Midbrain (tissue), 1 donor: ENCODE measurements at regions not wholly inside any gene's neighbourhood (a gene's known extent, or its start where the extent isn't known, plus 50 kb on each side); places are given as distances from the start of the nearest gene placed in this dataset.
"Not testable (repeated sequence)": the region's sequence is repeated elsewhere in the genome, so short reads cannot be mapped to it uniquely, and the experiment has no call there.

Experiments
- DNase-seq: peaks from one replicate; lab custom pipeline; 2025; lab: John Stamatoyannopoulos, UW

DNA sequence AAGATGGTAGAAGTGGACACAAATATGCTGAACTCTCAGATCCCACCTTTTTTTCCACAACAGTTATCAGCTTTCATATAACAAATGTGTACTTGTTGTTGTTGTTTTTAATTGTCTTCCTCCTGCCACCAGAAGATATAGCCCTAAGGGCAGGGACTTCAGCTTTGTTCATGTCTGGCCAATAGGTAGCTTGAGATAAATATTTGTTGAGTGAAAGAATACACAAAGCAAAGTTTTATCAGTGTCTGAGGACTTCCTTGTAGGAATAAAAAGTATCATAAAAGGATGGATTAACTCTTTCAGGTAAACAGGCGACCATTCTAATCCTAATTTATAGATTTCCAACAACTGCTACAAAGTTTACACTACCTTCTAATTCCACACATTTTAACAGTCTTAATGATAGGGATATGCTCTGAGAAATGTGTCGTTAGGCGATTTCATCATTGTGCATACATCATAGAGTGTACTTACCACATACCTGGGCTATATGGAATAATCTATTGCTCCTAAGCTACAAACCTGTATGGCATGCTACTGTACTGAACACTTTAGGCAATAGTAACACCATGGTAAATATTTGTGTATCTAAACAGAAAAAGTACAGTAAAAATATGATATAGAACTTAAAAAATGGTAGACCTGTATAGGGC, 186.1 kb downstream of the ATOH1 start:
- DNase-seq: no peak

DNA sequence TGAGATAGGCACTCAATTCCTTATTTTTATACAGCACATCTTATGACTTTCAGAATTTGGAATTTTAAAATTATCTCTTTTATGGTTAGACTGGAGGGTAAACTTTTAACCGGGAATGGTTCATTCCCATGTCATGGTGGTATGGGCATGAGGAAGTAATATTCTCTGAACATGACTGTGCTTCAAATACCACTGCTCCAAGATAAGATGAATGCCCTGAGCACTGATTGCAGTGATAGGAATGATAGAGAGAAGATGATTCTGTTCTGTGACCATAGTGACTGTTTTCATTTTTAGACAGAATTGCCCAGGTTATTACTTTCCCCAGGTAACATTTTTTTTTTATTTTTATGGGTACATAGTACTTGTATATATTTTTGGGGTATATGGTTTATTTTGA, 187.4 kb downstream of the ATOH1 start:
- no peak for DNase-seq

DNA sequence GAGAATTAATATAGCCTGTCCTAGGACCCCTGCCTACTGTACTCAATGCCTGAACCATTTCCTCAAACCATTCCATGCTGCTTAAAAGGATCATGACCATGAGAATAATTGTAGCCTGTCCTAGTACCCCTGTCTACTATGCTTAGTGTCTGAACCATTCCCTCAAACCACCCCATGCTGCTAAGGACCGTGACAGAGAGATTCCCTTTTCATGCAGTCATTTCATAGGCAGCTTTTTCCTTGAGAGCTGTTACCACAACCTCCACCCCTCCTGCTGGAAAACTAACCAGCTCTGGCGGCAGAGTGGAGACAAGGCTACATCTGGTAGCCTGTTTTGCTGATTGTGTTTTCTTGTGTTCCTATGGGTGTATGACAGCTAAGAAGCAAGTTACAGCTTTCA, 174.9 kb upstream of the SMARCAD1 start:
- no peak for DNase-seq

DNA sequence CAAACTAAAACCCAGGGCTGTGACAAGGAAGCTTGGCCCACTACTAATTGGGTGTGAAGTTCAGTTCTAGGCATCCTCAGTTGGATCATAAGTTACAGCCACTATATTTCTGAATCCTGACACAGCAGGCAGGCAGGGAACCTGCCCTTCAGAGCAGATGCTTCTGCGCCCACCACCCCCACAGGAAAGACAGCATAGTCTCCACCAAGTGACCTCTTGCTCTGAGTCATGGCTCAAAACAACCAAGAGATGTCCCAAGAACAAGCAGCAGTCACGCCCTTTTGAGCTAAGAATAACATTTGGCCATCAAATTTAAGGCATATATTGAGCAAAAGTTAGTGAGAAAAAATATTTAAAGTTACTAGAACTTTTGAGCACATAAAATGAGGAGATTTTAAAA, 170.7 kb upstream of the SMARCAD1 start:
- DNase-seq: no peak

DNA sequence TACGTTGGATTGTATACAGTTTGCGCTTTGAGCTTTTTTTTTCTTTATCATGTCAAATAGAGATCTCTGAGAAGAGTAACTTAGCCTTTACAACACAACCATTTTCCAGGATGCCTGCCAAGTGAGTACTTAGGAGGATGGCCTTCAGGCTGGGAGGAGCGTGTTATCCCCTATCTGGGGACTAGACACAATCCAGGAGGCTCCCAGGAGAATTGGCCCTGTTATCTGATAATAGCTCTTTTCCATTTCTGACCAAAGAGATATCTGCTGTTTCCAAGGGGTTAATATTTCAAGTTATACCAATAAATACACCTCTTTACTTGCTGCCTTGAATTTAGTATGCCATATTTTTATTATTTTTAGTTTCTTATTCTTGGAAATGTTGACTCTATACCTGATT, 169.5 kb upstream of the SMARCAD1 start:
- no peak for DNase-seq

DNA sequence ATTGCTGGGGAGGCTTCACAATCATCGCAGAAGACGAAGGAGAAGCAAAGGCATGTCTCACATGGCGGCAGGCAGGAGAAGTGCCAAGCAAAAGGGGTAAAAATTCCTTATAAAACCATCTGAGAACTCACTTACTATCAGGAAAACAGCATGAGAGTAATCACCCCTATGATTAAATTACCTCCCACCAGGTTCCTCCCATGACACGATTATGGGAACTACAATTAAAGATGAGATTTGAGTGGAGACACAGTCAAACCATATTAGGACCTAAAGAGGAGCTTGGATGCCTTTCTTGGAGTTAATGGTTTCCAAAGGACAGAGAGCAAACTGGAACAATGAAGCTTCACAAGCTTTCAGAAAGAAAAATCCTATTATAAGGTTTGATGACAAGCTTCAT, 168.4 kb upstream of the SMARCAD1 start:
- DNase-seq: no peak

DNA sequence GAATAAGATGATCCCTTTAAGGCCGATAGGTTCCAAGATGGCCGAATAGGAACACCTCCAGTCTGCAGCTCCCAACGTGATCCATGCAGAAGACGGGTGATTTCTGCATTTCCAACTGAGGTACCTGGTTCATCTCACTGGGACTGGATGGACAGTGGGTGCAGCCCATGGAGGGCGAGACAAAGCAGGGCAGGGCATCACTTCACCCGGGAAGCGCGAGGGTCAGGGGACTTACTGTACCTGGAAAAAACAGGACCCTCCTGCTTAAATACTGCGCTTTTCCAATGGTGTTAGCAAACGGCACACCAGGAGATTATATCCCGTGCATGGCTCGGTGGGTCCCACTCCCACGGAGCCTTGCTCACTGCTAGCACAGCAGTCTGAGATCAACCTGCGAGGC, 163.2 kb upstream of the SMARCAD1 start:
- DNase-seq: not testable (repeated sequence)

DNA sequence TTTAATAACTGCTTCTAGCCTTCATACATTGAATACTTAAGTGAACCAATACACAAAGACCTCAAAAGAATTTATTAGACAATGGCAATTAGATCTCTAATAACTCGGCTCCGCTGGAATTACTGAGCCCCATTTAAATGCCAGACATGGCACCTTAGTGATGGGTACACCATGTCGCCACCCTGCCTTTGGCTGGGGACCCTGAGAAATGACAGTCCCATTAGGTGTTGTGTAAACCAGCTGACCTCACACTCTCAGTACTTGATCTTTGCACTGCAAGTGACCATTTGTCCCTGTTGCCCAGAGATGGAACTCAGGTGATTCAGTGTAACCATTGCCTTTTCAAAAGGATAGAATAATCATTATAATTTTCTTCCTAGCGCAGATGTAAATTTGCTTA, 144.6 kb upstream of the SMARCAD1 start:
- DNase-seq: no peak

DNA sequence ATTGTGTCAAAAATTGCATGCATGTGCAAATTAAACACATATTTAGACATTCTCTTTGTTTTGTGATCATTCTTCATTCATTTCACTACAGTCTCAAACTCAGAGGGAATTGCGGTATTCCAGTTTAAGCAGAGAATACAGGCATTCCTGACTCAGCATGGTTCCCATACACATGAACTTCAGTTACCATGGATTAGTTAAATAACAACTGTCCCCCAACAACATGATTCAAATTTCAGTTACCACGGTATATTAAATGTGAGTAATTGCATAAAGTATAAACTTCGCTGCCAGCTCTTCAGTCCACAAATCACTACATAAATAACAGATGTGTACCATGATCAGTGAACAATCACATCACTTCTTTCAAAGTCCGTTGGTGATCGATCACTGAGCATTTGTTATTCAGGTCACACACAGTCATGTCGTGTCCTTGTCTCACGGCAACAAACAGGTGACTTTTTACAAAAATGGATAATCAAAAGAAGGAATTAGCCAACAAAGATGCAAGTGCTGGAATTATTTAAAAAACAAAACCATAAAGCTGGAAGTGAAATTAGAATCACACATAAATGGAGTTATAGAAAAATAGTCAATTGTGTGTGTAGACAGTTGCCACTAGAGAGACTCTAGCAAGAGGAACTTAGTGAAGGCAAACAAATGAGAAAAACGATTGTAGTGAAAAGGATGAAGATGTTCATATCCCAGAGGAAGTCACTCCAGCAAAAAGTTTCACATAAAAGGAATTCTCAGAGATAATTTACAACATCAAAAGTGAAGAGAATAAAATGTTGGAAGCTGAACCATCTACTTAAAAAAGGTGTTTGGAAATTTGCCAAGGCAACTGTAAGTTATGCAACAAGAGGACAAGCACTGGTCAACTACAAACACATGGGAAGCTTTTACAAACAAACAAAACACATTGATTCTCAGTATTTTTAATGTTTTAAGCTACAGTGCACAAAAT, 138.6 kb upstream of the SMARCAD1 start:
- no peak for DNase-seq

DNA sequence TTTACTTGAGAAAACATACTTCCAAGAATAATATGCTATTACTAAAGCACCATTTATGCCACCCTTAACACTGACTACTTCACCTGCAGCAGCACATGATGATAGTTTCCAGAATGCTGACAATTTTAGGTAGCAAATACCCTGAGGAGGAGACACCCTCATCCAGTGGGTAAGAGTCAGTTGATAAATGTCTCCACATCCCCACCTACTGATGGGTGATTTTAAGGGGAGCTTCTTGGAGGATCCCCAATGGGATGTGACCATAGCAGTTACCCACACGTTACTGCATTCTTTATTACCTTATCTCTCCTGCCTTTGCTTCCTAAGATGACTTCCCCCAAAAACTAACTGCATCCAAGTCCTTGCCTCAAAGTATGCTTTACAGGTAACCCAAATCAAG, 131.2 kb upstream of the SMARCAD1 start:
- DNase-seq: no peak

DNA sequence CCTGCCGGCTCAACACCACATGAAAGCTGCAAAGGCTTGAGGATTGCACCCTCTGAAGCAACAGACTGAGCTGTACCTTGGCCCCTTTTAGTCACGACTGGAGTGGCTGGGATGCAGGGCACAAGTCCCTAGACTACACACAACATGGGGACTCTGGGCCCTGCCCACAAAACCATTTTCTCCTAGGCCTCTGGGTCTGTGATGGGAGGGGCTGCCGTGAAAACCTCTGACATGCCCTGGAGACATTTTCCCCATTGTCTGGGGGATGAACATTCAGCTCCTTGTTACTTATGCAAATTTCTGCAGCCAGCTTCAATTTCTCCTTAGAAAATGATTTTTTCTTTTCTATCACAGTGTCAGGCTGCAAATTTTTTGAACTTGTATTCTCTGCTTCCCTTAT, 123.5 kb upstream of the SMARCAD1 start:
- no peak for DNase-seq

DNA sequence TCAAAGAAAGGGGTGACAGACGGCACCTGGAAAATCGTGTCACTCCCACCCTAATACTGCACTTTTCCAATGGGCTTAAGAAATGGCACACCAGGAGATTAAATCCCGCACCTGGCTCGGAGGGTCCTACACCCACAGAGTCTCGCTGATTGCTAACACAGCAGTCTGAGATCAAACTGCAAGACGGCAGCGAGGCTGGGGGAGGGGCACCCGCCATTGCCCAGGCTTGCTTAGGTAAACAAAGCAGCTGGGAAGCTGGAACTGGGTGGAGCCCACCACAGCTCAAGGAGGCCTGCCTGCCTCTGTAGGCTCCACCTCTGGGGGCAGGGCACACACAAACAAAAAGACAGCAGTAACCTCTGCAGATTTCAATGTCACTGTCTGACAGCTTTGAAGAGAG, 108.5 kb upstream of the SMARCAD1 start:
- DNase-seq: not testable (repeated sequence)

DNA sequence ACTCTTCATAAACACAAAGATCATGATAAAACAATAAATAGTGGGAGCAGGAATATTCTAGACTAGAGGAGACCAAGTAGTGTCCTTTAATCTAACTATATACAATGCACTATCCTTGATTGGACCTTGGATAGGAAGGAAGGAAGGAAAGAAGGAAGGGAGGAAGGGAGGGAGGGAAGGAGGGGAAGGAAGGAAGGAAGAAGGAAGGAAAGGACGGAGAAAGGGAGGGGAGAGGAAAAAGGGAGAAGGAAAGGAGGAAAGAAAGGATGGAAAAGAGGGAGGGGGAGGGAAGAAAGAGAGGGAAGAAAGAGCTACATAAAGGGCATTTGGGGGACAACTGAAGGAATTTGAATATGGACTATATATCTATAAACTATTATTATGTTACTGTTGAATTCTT, 95.0 kb upstream of the SMARCAD1 start:
- no peak for DNase-seq

DNA sequence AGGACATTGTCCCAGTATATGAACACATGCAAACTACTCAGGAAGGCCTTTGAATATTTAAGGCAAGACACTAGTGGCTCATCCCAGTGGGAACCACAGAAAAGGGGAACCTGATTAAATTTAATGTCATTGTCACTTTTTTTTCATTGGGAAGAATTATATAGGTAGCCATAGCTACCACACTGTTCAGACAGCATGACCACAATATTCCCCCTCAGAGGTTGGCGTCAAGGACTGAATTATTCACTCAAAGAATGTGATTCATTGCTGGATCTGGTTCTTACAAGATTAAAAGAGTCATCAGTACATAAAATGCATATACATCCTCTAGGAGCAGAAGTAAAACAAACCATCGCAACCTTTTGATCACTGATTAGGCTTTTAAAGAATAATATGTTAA, 92.0 kb upstream of the SMARCAD1 start:
- no peak for DNase-seq

DNA sequence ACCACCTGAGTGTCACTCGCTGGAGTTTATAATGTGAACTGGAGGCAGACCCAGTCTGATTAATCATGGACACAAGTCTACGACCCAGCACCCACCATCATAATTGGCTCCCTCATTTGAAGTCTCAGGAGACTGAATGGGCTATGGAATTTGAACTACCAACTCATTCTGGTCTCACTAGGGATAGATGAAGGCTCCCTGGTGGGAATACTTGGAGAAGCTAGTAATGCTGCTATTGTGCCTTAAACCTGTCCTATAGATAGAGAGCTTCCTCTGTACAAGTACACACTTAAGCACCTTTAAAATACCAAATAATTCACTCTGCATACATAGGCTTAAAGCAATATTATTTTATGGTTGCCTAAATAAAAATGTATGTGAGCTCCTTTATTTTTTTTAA, 90.8 kb upstream of the SMARCAD1 start:
- no peak for DNase-seq

DNA sequence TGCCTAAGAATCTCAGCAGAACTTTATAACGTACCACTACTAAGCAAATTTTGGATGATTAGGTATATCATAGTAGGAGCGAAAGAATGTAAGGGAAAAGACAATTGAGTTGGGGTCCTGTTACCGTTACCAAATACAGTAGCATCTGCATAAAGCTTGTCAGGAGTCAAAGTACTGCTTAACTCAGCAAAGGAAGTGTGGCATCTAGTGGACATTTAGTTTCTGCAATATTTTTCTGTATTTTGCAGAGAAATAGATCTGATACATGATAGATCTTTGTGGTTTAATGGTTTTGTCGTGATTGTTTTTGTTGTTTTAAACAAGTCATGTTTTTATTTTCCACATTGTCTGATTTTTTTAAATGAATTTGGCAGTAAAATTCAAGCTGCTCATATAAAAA, 81.0 kb upstream of the SMARCAD1 start:
- DNase-seq: peak; percentile 1

DNA sequence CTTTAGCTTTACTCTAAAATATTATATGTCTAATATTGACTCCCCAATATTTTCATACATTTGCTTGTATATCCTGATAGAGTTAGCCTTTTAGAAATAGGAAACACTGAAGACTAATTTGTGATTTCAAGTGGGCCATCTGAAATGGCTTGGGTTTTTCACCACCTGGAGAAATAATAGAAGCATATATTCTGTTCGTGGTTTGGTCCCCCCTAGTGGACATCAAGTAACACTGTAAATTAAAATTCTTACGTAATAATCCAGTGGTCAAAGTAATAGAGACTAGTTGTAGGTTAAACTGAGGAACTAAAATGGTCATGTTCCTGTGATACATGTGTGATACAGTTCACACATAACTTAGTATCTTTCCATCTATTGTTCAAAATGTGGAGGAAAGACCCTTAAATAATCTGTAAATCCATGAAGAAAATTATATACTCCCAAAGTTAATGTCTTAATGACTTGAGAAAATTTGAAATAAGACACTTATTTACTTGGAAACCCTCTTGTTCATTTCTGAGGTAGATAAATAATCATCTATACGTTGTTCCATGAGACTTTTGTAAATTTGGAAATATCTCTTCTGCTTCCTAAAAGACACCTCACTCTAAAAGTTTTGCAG, 79.8 kb upstream of the SMARCAD1 start:
- DNase-seq: peak; percentile 1

DNA sequence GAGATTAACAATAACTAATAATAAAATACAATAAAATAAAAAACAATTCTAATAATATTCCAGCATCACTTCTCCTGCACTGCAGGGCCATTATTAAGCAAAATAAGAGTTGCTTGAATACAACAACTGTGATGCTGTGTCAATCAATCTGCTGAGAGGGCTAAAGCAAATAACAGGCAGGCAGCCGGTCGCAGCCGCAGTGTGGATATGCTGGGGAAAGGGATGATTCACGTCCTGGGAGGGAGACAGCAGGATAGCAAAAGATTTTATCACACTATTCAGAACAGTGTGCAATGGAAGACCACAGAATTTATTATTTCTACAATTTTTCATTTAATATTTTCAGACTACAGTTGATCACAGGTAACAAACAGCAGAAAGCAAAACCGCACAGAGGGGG, 76.5 kb upstream of the SMARCAD1 start:
- DNase-seq: no peak

DNA sequence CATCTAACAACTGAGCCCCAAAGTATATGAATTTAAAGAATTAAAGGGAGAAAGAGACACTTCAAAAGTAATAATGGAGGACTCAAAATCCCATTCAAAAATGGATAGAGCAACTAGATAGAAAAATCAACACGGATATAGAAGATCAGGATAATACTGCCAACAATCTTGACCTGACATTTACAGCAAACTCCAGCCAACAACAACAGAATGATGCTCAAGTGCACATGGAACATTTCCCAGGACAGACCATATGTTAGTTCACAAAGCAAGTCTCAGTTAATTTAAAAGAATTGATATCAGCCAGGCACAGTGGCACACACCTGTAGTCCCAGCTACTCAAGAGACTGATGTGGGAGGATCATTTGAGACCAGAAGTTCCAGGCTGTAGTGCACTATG, 72.0 kb upstream of the SMARCAD1 start:
- no peak for DNase-seq

DNA sequence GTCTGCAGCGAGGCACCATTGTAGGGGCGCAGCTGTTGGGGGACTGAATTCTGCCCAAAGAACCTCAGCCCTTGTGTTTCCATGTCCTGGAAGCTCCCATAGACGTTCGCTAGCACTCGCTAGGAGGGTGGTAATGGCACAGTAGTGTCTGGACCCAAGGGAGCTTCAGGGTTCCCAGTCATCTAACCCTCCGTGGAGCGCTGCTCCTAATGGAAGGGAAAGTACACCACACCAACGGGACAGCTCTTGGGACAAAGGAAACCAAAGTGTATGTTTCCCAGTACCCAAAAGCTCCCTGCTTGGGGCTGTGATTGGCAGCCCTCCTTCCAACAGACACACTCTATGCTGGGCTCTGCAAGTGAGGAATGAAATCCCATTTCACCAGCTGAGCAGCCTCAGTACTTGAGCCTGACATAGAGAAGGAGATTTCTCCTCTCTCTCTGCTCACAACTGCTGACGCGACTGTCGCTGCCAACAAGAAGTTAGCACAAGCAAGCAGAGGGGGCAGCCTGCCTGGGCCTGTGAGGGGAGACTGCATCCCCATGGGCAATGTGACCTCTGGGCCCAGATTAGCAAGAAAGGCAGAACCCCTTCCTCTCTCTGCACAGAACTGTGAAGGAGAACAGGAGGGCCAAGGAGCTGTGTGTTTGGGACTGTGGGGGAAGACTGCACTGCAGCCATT, 67.6 kb upstream of the SMARCAD1 start:
- no peak for DNase-seq

DNA sequence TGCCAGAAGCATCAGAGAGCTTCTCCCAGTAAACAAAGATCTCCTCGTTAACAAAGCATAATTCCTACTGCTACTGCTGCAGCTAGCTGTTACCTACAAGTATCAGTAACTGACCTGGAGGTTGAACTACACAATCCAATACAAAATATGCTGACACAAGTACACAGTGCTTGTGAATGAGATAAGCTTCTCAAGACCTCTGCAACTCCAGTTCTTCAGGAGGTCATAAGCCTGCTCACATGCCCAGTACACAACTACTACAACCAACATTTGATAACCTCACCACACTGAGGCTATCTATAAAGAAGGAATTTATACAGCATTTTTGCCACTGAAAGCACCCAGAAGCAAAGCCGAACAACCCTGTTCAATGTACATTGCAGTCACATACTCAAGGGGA, 66.7 kb upstream of the SMARCAD1 start:
- no peak for DNase-seq

DNA sequence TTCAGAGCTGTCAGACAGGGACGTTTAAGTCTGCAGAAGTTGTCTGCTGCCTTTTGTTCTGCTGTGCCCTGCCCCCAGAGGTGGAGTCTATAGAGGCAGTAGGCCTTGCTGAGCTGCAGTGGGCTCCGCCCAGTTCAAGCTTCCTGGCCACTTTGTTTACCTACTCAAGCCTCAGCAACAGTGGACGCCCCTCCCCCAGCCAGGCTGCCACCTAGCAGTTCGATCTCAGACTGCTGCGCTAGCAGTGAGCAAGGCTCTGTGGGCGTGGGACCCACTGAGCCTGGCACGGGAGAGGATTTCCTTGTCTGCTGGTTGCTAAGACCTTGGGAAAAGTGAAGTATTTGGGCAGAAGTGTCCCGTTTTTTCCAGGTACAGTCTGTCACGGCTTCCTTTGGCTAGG, 59.6 kb upstream of the SMARCAD1 start:
- DNase-seq: not testable (repeated sequence)
